Natural killer cell (primary cell): ENCODE measurements at regions not wholly inside any gene's neighbourhood (a gene's known extent, or its start where the extent isn't known, plus 50 kb on each side); places are given as distances from the start of the nearest gene placed in this dataset.

Experiments used
- ATAC-seq, 3 donors: fragments of 150-1000 bp in 2 of 3; fragments of 200-7000 bp in 1 of 3; cut with Tn5 transposase; 1 replicate in 1 of 3; 2 replicates in 2 of 3; pipeline ENCODE4 v1.10.0; 2021; ENCODE audit warnings: mild to moderate bottlenecking in 2 of 3, moderate library complexity in 2 of 3
- DNase-seq, 2 donors: peaks; one replicate each; pipeline versions ENCODE4 v3.0.0 to v3.0.0-alpha.2; 2013 to 2021; ENCODE audit warnings: mixed read lengths in 1 of 2
- H3K27ac ChIP-seq: one replicate; pipeline ENCODE4 v1.5.1; 2013; ENCODE audit warnings: mild to moderate bottlenecking, low read length
- H3K27me3 ChIP-seq: one replicate; pipeline ENCODE4 v1.6.1; 2013; ENCODE audit warnings: low read length; ENCODE audit not compliant: control insufficient read depth, insufficient read depth
- H3K36me3 ChIP-seq: one replicate; pipeline ENCODE4 v1.6.1; 2013; ENCODE audit warnings: low read length; ENCODE audit not compliant: control insufficient read depth, insufficient read depth
- H3K4me1 ChIP-seq: one replicate; pipeline ENCODE4 v1.6.1; 2013; ENCODE audit warnings: low read length; ENCODE audit not compliant: control insufficient read depth, insufficient read depth
- H3K4me3 ChIP-seq: one replicate; pipeline ENCODE4 v1.5.1; 2013; ENCODE audit warnings: low read length
- H3K9me3 ChIP-seq: one replicate; pipeline ENCODE4 v1.6.1; 2013; ENCODE audit warnings: low read length; ENCODE audit not compliant: control insufficient read depth, insufficient read depth
- H3K27ac Mint-ChIP-seq, 2 donors: one replicate each; pipeline ENCODE4 v1.8.0; 2022; ENCODE audit warnings: mild to moderate bottlenecking in 2 of 2, mixed read lengths in 2 of 2, moderate library complexity in 1 of 2
- H3K27me3 Mint-ChIP-seq, 2 donors: one replicate each; pipeline ENCODE4 v1.8.0; 2022; ENCODE audit warnings: low read depth in 2 of 2, mixed read lengths in 2 of 2
- H3K36me3 Mint-ChIP-seq: one replicate; pipeline ENCODE4 v1.8.0; 2022; ENCODE audit warnings: mixed read lengths
- H3K4me1 Mint-ChIP-seq, 2 donors: one replicate each; pipeline ENCODE4 v1.8.0; 2022; ENCODE audit warnings: mixed read lengths in 2 of 2
- H3K4me3 Mint-ChIP-seq: one replicate; pipeline ENCODE4 v1.8.0; 2022; ENCODE audit warnings: mild to moderate bottlenecking, moderate library complexity, mixed read lengths
- H3K9me3 Mint-ChIP-seq, 2 donors: one replicate each; pipeline ENCODE4 v1.8.0; 2022; ENCODE audit warnings: mixed read lengths in 2 of 2
- CTCF ChIP-seq: fragments of 200-600 bp; IDR thresholded peaks from one replicate; pipeline ENCODE4 v1.8.0; 2022; ENCODE audit warnings: antibody characterized with exemption
- WGBS: methylation state at CpG from one replicate; pipeline ENCODE4 v1.1.7; 2013; ENCODE audit warnings: missing lambda C conversion rate; ENCODE audit not compliant: insufficient coverage; 5-methylcytosine and 5-hydroxymethylcytosine counted together
- intact Hi-C: fragments of 100-400 bp; cut with micrococcal nuclease; formaldehyde crosslinking; loops from one replicate; pipeline ENCODE4 v1.14.2; 2022

GRCh38 chr2:217028128-217028527, 168.3 kb upstream of the TNP1 start:
- intact Hi-C loops = no loop called here
- H3K4me3 Mint-ChIP-seq = no peak overlapping the region
- WGBS = 100% methylated on average over 1 of the region's 1 CpG
- DNase-seq = no peak
- Histone ChIP-seq H3K36me3 (no peaks in the 10 kb centered on the region), H3K27ac (no peak overlapping the region), H3K27me3 (no peaks in the 10 kb centered on the region), H3K4me1 (no peaks in the 10 kb centered on the region), H3K4me3 (no peak overlapping the region), H3K9me3 (no peaks in the 10 kb centered on the region)
- H3K9me3 Mint-ChIP-seq = no peaks in the 10 kb centered on the region
- H3K27ac Mint-ChIP-seq = no peak overlapping the region
- H3K27me3 Mint-ChIP-seq = peaks cover 12 to 34% of the 10 kb centered on the region in 2 donors
- no peaks in the 10 kb centered on the region for H3K36me3 Mint-ChIP-seq
- ATAC-seq = no peak
- no peak for TF ChIP-seq CTCF
- H3K4me1 Mint-ChIP-seq = no peaks in the 10 kb centered on the region

DNA sequence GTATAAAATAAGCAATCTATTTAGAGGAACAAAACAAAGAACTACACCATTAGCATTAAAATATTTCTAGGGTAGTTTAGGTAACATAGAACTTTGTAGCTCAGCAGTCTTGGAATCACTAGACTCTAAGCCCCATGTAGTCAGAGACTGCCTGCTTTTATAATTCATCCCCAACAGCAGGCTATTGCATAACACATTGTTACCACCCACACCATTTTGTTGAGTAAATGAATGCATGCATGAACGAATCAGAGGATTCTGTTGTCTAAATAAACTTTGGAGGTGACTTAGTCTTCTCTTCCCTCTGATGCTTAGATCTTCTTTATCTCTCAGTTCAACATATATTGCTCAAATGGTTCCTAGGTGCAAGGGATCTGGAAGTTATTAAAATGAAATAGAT, 167.6 kb upstream of the TNP1 start:
- Histone ChIP-seq H3K9me3 (no peaks in the 10 kb centered on the region), H3K4me3 (no peak overlapping the region), H3K36me3 (no peaks in the 10 kb centered on the region), H3K27ac (no peak overlapping the region), H3K27me3 (no peaks in the 10 kb centered on the region), H3K4me1 (no peaks in the 10 kb centered on the region)
- intact Hi-C loops = no loop called here
- TF ChIP-seq CTCF = no peak
- H3K9me3 Mint-ChIP-seq = no peaks in the 10 kb centered on the region
- no CpG with 5 or more reads among the region's 1 CpG for WGBS
- H3K4me3 Mint-ChIP-seq = no peak overlapping the region
- H3K27me3 Mint-ChIP-seq = peaks cover 12 to 33% of the 10 kb centered on the region in 2 donors
- no peaks in the 10 kb centered on the region for H3K36me3 Mint-ChIP-seq
- H3K27ac Mint-ChIP-seq = no peak overlapping the region
- DNase-seq (no peak), ATAC-seq (no peak)
- H3K4me1 Mint-ChIP-seq = no peaks in the 10 kb centered on the region

DNA sequence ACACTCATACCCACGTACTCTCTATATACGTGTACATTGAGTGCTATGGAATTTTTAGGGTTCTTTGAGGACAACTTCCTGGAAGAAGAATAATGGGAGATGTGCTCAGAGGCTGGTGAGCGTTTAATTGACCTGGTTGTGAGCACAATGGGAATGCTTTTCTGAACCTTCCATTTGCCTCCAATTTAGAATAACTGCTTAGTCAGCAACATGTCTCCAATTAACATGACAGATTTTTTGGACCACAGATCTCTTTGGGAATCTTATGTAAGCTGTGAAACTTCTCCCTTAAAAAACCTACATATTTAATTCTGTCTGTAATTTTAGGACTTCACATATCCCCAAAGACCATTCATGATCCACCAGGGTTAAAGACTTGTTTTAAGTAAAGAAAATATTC, 166.7 kb upstream of the TNP1 start:
- H3K9me3 Mint-ChIP-seq = no peaks in the 10 kb centered on the region
- H3K27ac ChIP-seq = no peak overlapping the region
- WGBS = 100% methylated on average over 3 of the region's 3 CpGs
- H3K36me3 Mint-ChIP-seq = no peaks in the 10 kb centered on the region
- no peak overlapping the region for H3K4me3 Mint-ChIP-seq
- H3K36me3 ChIP-seq = no peaks in the 10 kb centered on the region
- no peaks in the 10 kb centered on the region for H3K4me1 ChIP-seq
- intact Hi-C loops = no loop called here
- no peak for DNase-seq
- no peaks in the 10 kb centered on the region for H3K4me1 Mint-ChIP-seq
- H3K27me3 Mint-ChIP-seq = peaks cover 12 to 26% of the 10 kb centered on the region in 2 donors
- ATAC-seq = no peak
- no peaks in the 10 kb centered on the region for H3K27me3 ChIP-seq
- H3K4me3 ChIP-seq = no peak overlapping the region
- no peaks in the 10 kb centered on the region for H3K9me3 ChIP-seq
- no peak overlapping the region for H3K27ac Mint-ChIP-seq
- TF ChIP-seq CTCF = no peak

DNA sequence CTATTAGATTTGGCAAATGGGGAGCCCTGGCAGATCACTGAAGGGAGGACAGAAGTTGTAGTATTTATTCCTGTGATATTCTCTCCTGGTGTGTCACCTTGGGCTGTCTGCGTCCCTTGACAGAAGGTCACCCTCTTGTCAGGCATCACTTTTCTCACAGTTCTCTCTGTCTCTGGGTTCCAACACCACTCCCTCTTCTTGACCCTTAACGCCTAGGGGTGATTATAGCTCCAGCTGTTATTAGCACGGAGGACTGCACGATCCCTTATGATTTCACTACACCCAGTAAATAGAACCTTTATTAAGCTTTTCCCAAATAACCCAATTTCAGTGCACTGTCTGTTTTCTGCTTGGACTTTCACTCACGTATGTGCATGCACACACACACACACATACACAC, 166.3 kb upstream of the TNP1 start:
- Mint-ChIP-seq H3K9me3 (no peaks in the 10 kb centered on the region), H3K4me1 (no peaks in the 10 kb centered on the region), H3K27ac (no peak overlapping the region), H3K4me3 (no peak overlapping the region), H3K27me3 (peaks cover 12 to 26% of the 10 kb centered on the region in 2 donors), H3K36me3 (no peaks in the 10 kb centered on the region)
- intact Hi-C loops = no loop called here
- DNase-seq (no peak), ATAC-seq (no peak)
- Histone ChIP-seq H3K4me1 (no peaks in the 10 kb centered on the region), H3K27me3 (no peaks in the 10 kb centered on the region), H3K9me3 (no peaks in the 10 kb centered on the region), H3K4me3 (no peak overlapping the region), H3K27ac (no peak overlapping the region), H3K36me3 (no peaks in the 10 kb centered on the region)
- TF ChIP-seq CTCF = no peak
- 96% methylated on average over 5 of the region's 5 CpGs for WGBS
